HG02571 (cell line): ENCODE measurements at regions not wholly inside any gene's neighbourhood (a gene's known extent, or its start where the extent isn't known, plus 50 kb on each side); places are given as distances from the start of the nearest gene placed in this dataset.

Source experiments
- ATAC-seq: cut with Tn5 transposase; IDR thresholded peaks from one replicate; pipeline ENCODE4 v1.9.1; 2021; ENCODE audit warnings: mild to moderate bottlenecking, moderate library complexity; ENCODE audit not compliant: unreplicated experiment

GRCh38 chrX:121102101-121102500 is 54.7 kb downstream of the GLUD2 start:
- ATAC-seq = no peak

DNA sequence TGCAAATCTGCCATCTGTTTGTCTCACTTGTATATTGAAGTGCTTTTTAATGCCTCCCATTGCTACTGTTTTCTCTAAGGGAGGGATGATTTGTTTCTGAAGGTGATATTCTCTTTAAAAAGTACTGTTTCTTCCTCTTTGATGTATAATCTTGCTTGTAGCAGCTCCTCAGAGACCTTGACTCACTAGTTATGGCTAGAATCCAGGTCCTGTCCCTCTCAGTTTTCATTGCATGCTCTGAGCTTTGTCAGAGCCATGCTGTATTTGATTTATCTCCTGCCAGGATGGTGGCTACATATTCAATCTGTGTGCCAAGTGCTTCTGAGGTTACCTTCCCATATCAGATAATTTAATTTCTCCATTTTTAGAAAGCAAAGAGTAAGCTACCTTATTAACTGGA is 56.0 kb downstream of the GLUD2 start:
- ATAC-seq = no peak

DNA sequence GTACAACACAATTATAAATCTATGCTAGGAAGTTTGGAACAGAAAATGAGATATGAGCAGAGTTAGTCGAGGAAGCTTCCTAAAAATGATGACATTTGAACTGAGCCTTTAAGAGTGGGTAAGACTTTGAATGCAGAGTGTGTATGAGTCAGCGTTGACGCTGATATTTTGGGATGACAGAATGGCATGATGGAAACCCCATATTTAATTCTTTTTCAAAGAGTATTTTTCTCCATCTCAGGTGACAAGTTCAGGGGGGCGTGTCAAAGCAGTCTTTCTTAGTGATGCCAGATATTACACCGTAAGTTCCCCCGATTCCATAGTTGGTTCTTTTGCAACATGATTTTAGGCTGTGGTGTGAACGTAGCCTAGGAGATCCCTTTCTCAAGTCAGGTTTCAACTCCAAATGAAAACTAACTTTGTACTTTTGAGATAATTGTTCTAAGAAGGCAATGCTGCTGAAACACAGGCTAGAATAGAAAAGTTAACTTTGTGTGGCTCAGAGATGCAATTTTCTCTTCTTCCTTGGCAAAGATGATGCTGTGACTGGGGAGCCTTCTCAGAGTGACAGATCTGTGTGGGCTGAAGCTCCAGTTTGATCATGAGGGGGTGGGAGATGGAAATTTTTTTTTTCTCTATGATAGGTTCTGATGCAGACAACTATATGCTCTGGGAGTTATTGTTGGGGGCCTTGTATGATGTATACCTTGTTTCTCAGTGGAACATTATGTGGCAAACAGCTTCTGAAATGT is 59.2 kb downstream of the GLUD2 start:
- no peak for ATAC-seq

DNA sequence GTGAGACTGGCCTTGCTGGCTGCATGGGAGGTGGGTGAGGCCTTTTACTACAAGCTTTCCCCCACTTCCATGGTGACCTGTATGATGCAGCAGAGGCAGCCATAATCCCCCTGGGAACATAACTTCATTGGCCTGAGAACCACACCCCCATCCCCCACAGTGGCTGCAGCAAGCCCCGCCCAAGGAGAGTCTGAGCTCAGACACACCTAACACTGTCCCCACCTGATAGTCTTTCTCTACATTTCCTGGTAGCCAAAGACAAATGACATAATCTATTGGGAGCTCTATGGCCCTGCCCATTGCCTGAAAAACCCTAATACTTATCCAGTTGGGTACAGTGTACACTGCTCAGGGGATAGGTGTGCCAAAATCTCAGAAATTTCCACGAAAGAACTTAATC is 62.6 kb downstream of the GLUD2 start:
- no peak for ATAC-seq

GRCh38 chrX:121110536-121110935 is 63.1 kb downstream of the GLUD2 start:
- ATAC-seq = no peak

- ATAC-seq = no peak
Observed at GRCh38 chrX:121114691-121115090, 67.3 kb downstream of the GLUD2 start.

- no peak for ATAC-seq
Observed at GRCh38 chrX:121120690-121121605, 73.5 kb downstream of the GLUD2 start.

DNA sequence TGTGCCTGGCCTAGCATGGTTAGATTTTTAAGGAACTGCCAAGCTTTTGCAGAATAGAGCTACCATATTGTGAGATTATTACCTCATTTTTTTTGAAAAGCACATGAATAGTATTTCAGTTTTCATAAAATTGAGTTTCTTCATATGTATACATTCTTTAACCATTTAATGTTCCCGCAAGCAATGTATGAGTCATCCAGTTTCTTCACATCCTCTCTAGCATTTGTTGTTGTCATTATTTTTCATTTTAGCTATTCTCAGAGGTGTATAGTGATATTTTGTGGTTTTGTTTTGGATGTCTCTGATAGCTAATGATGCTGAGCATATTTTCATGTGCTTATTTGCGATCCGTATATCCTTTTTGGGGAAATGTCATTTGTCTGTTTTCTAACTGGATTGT is 74.9 kb downstream of the GLUD2 start:
- no peak for ATAC-seq

GRCh38 chrX:121128925-121129877 is 81.8 kb downstream of the GLUD2 start:
- no peak for ATAC-seq

GRCh38 chrX:121132675-121133074 is 85.3 kb downstream of the GLUD2 start:
- no peak for ATAC-seq

DNA sequence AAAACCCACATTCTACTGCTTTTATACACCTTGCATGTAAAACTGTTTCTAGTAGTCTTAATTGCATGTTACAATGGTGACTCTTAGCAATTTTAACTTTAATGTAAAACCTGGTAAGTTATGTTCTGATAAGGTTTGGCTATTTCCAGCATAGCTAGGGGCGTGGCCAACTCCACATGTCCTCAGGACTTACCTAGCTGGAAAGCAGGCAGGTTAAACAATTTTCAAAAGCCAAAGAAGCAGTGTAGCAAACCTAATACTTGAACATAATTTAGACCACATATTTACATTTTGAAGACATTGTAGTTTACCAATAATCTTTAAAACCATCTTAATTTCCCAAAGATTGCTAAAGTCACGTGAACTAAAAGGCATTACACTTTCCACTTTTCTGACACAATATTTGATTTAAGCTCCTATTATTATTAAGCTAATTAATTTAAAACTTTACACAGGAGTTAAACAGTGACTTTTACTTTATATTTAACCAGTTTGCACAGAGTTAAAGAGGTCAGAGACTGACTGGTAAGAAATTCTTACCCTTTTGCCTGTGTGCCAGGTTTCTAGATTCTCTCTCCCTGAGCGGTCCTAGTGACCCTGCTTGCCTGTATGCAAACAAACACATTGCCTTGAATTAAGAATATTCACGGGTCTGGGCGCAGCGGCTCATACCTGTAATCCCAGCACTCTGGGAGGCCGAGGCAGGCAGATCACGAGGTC is 88.2 kb downstream of the GLUD2 start:
- ATAC-seq = no peak

- ATAC-seq = no peak
Observed at GRCh38 chrX:121146059-121146628, 98.7 kb downstream of the GLUD2 start.

- ATAC-seq = no peak
Observed at GRCh38 chrX:121150217-121150616, 102.8 kb downstream of the GLUD2 start.

DNA sequence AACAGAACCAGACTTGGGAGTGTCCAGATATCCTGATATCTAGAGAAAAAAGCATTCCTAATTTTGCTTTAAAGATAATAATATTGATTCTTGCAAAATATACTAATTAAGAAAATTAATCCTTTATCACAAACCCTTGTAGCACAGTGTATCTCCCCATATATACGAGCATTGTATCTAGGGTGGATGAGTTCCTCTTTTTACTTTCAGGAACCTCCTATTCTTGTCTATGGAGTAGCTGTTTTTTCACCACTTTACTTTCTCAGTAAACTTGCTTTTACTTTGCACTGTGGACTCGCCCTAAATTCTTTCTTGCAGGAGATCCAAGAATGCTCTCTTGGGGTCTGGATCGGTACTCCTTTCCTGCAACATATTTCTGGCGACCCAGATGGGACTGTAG is 103.9 kb downstream of the GLUD2 start:
- ATAC-seq = peak; percentile 74

GRCh38 chrX:121154858-121155404 is 107.5 kb downstream of the GLUD2 start:
- no peak for ATAC-seq

DNA sequence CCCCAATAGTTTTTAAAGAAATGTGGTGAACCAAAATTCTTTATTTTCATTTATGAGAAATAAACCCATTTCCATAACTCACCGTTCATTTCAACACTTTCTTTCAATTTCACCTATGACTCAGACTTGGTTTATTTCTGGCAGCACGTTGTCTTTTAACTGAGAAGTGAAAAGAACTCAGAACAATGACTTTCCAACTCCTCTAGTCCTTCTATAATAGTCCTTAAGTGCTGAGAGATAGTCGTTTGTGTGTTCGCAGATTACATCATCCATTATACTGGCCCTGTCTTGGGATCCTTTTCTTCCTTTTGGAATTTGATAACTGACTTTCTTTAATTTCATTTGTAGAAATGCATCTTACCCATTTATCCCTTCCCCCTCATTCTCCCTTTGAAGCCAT is 113.6 kb downstream of the GLUD2 start:
- ATAC-seq = peak; percentile 70

DNA sequence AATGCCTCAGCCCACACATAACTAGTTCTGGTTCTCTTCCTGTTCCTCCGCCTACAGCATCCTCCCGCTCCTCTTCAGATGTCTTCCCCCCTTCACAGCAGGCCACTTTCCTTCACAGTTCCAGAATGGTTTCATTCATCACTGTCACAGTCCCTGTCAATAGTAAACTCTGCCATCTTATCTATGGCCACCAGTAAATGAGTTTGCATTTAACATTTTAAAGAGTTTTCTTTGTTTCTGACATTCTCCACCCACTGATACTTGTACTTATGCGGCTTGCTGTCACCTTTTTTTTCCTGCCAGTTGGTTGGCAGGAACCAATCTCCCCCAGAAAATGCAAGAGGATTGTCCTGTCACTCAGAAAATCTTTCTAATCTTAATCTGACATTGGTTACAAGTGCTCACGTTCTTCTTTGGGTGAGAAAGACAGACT is 114.1 kb downstream of the GLUD2 start:
- ATAC-seq = peak; percentile 62

GRCh38 chrX:121163443-121163842 is 116.0 kb downstream of the GLUD2 start:
- ATAC-seq = no peak

DNA sequence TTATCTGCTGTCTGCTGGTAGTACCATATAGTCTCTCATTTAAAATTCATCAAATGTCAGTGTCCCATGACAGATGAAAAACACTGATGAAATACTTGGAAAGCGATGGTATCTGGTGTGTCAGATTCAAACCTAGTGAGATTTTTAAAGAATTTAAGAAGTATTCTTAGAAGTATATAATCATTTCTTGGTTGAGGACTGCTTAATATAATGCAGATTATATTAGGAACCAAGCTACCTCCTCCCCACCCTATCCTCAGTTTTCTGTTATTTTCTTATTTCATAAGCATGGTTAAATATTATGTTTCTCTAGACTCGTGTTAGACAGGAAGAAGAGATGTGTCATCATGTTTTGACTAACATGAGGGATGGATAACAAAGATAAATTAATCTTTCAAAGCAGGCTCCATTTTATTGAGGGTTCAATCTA is 118.5 kb downstream of the GLUD2 start:
- ATAC-seq = no peak
